HG02588 (cell line): ENCODE measurements at regions not wholly inside any gene's neighbourhood (a gene's known extent, or its start where the extent isn't known, plus 50 kb on each side); places are given as distances from the start of the nearest gene placed in this dataset.

Experiments
- ATAC-seq: cut with Tn5 transposase; IDR thresholded peaks from one replicate; pipeline ENCODE4 v1.9.1; 2021; ENCODE audit warnings: mild to moderate bottlenecking, moderate library complexity; ENCODE audit not compliant: unreplicated experiment

- ATAC-seq: no peak
Observed at GRCh38 chr3:187992609-187993008, 161.3 kb upstream of the LPP start.

- ATAC-seq: no peak
Observed at GRCh38 chr3:187994221-187995042, 159.5 kb upstream of the LPP start.

- ATAC-seq: no peak
Observed at GRCh38 chr3:187995043-187995400, 158.9 kb upstream of the LPP start.

- no peak for ATAC-seq
Observed at GRCh38 chr3:187995667-187996066, 158.3 kb upstream of the LPP start.

- ATAC-seq: no peak
Observed at GRCh38 chr3:187996609-187997008, 157.3 kb upstream of the LPP start.

GRCh38 chr3:187997490-187997889 is 156.5 kb upstream of the LPP start:
- ATAC-seq: no peak

GRCh38 chr3:187997946-187998561 is 155.9 kb upstream of the LPP start:
- ATAC-seq: no peak

- ATAC-seq: no peak
Observed at GRCh38 chr3:187998611-187999010, 155.3 kb upstream of the LPP start.

- no peak for ATAC-seq
Observed at GRCh38 chr3:187999821-188000220, 154.1 kb upstream of the LPP start.

- no peak for ATAC-seq
Observed at GRCh38 chr3:188000361-188000861, 153.5 kb upstream of the LPP start.

GRCh38 chr3:188001093-188001492 is 152.9 kb upstream of the LPP start:
- ATAC-seq: no peak

- no peak for ATAC-seq
Observed at GRCh38 chr3:188001926-188002325, 152.0 kb upstream of the LPP start.

- no peak for ATAC-seq
Observed at GRCh38 chr3:188002626-188003138, 151.3 kb upstream of the LPP start.

- no peak for ATAC-seq
Observed at GRCh38 chr3:188003188-188004171, 150.5 kb upstream of the LPP start.

- ATAC-seq: no peak
Observed at GRCh38 chr3:188006726-188007393, 147.1 kb upstream of the LPP start.

GRCh38 chr3:188007897-188008296 is 146.1 kb upstream of the LPP start:
- ATAC-seq: no peak

- ATAC-seq: no peak
Observed at GRCh38 chr3:188008582-188009213, 145.3 kb upstream of the LPP start.

GRCh38 chr3:188010478-188010877 is 143.5 kb upstream of the LPP start:
- ATAC-seq: no peak

GRCh38 chr3:188019727-188020126 is 134.2 kb upstream of the LPP start:
- no peak for ATAC-seq

- no peak for ATAC-seq
Observed at GRCh38 chr3:188021041-188021440, 132.9 kb upstream of the LPP start.
